Left lobe of liver (tissue), 2 donors: ENCODE measurements at regions not wholly inside any gene's neighbourhood (a gene's known extent, or its start where the extent isn't known, plus 50 kb on each side); places are given as distances from the start of the nearest gene placed in this dataset.

Experiments used
- ATAC-seq: fragments of 200-7000 bp; cut with Tn5 transposase; one replicate; pipeline ENCODE4 v1.9.1; 2020; ENCODE audit warnings: mild to moderate bottlenecking, moderate library complexity
- DNase-seq: peaks from one replicate; pipeline ENCODE4 v3.0.0-alpha.2; 2020; ENCODE audit warnings: low spot score
- donor health status: DM: no; HTN: no; CAD: no; lungs with moderate emphysema.
- donor health status: DM: no; HTN: yes; CAD: no.

DNA sequence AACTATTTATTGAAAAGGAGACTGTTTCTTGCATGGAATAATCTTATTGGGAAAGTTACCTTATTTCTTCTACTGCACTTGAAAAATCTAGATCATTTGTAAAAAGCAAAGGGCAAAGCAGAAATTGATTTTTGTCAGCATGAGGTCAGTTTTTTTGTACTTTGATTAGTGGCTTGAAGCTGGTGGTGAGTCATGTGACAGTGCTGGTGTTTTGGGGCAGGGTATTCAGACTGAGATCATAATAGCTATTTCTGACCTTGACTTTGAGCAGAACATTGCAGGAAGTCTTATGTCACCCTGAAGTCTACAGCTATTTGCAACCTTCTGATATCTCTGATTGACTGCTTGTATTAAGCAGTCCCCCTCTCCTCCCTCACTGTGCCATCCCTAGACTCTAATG, 66.3 kb upstream of the SORCS3 start:
- peak; percentile 73 for ATAC-seq
- DNase-seq = no peak

DNA sequence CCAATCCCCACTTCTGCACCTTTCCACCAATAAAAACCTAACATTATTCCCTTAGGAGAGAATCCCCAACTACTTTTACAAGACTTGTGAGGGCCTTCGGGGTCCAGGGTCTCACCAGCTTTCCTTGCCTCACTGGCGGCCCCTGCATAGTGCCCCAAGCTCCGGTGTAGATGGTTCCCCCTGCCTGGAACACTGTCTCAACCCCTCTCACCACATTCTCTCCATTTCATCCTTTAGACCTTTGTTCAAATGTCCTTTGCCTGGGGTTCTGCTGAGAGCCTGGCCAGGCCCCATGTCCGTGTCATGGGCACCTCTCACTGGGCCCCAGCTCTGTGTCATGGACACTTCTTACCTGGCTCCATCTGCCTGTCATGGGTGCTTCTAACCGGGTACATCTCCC, 64.5 kb upstream of the SORCS3 start:
- no peak for ATAC-seq
- DNase-seq = no peak

DNA sequence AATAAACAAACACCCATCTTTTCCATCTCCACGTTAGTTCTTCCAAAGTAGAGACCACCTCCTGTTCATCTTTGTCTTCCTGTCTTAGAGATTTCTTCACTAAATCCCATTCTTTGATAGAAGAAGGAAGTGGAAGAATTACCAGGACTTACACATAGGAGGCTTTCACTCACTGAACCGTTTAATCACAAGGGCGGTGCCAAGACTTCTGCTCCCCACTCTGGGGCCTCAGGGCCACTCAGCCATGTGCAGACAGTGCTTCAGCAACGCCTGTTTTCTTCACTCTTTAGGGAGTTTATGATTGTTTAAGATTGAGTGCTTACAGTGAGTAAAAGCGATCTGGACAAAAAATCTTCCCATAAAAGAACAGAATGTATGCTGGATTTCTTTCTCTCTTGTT, 63.9 kb upstream of the SORCS3 start:
- no peak for DNase-seq
- no peak for ATAC-seq

DNA sequence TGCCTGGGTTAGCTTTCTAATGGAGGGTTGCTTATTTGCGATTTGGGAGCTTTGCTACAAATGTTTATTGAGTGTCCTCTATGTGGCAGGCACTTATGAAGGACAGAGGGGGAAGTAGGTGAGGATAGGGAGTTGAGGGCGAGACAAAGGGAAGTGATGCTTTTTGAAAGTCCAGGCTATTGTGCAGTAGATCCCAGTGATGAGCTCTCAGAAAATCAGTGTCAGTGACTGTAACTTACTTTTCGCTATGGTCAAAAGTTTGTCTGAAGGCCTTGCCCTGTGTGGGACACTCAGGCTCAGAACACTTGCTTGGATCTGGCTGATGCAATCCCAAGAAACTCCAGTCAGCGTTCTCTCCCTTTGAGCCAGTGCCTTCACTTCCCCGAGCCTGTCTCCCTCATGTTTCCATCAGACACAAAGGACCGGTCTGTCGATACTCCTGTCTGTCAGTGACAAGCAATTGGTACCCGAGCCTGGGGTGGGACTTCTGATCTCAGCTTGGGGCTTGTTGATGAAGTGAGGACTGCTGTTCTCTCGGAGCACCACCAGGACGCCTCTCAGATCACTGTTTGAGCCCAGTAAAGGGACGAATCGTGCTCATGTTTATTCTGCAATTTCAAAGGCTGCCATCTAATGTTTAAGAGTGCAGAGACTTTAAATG, 63.1 kb upstream of the SORCS3 start:
- ATAC-seq = no peak
- DNase-seq = no peak

DNA sequence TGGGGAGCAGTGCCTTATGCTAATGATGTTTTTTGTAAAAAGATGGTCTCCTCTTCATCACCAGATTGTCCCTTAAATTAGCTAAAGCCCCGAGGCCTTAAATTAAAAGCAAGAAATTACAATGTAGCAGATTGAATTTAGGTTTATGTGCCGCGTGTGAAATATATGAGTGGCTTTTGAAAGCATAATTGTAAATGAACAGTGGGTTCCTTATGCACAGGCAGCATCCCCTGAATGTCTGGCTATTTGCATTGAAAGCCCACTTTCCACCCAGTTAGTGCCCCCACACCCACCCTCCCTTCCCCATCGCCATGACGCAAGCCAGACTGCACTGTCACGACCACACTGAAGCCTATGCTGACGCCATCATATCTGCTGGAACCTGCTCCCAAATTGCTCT, 62.4 kb upstream of the SORCS3 start:
- no peak for ATAC-seq
- DNase-seq = no peak

GRCh38 chr10:104579136-104579535, 62.0 kb upstream of the SORCS3 start:
- no peak for ATAC-seq
- DNase-seq = no peak

DNA sequence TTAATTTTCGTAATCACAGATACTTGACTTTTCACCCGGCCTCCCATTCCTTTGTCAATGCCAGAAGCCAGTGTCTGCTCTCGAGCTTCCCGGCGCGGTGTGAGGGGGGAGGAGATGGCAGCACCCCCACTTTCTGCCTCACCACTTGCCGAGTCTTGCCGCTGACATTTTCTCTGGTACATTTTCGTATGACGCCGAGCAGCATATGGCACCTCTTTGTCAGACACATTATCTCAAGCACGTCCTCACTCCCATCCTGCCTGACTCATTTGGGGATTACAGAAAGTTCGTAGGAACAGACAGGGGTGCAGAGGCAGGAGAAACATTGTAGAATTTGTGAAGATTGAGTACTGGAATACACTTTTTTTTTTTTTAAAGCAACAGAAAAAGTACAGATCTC, 60.8 kb upstream of the SORCS3 start:
- ATAC-seq (no peak), DNase-seq (no peak)

- DNase-seq (peak; percentile 70), ATAC-seq (peak; percentile 98)
Observed at GRCh38 chr10:104580774-104581675, 60.1 kb upstream of the SORCS3 start.

DNA sequence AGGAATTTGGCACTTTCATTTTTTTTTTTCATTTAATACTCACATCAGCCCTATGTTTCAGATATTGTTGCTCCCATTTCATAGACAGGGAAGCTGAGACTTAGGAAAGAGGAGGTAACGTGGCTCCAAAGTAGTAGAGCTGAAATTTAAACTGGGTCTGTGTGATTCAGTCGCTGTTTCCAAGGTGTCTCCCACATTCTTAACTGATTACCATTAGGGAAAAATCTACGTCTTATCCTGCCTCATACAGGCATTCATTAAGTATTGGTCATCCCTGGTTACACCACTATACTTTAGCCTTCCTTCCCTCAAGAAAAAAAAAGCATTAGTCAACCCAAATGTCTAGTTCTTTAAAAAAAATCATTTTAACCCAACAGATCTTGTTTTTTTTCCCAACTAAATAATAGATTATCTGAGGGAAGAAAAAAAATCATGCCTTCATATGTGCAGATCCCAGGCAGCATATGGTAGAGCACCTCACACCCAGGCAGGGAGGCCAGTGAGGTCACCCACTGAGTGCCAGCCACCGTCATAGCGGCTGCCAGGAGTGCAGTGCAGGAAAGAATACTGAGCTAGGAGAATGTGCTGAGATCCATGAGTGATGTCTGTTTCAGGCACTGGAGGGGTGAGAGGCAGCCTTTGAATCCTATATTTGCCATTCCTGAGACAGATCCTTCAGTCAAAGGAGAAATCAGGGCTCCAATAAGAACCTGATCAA, 59.0 kb upstream of the SORCS3 start:
- DNase-seq (no peak), ATAC-seq (no peak)

DNA sequence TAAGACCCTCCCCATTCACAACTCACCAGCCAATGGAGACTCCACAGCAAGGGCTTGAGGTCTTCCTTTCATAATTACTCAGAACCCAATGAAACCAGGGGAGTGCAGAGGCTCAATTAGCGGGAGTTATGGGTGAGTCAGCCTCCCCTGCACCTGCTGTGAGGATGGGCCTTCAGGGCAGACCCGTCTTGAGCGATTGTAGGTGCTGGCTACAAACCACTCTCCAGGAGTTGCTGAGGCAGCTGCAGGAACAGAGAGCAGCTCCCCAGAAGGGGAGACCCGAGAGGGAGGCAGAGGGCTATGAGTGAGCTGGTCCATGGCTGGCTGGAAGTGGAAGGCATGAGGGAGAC, 58.5 kb upstream of the SORCS3 start:
- ATAC-seq = no peak
- no peak for DNase-seq

- ATAC-seq = no peak
Observed at GRCh38 chr10:104582966-104583365, 58.1 kb upstream of the SORCS3 start.

GRCh38 chr10:104584541-104584940, 56.5 kb upstream of the SORCS3 start:
- no peak for DNase-seq
- ATAC-seq = no peak

More at GRCh38 chr10:104582966-104583365, 58.1 kb upstream of the SORCS3 start:
- DNase-seq = no peak

- ATAC-seq (no peak), DNase-seq (no peak)
Observed at GRCh38 chr10:104587751-104588150, 53.3 kb upstream of the SORCS3 start.

- DNase-seq (no peak), ATAC-seq (no peak)
Observed at GRCh38 chr10:104589431-104589830, 51.7 kb upstream of the SORCS3 start.

- DNase-seq (no peak), ATAC-seq (no peak)
Observed at GRCh38 chr10:104589871-104590270, 51.2 kb upstream of the SORCS3 start.
